GM23338 (cell line): ENCODE measurements at regions not wholly inside any gene's neighbourhood (a gene's known extent, or its start where the extent isn't known, plus 50 kb on each side); places are given as distances from the start of the nearest gene placed in this dataset.

Experiments used
- ATAC-seq: fragments of 200-7000 bp; cut with Tn5 transposase; 3 replicates; pipeline ENCODE4 v1.9.1; 2020
- DNase-seq: peaks from one replicate; pipeline ENCODE4 v3.0.0-alpha.2; 2015; ENCODE audit warnings: low spot score
- H2AFZ ChIP-seq: fragments of 200-600 bp; sonication (generic); 2 replicates; pipeline ENCODE4 v1.8.0; 2016; ENCODE audit warnings: antibody characterized with exemption, mild to moderate bottlenecking, moderate library complexity
- H3F3A ChIP-seq: fragments of 200-600 bp; sonication (generic); replicated peaks from 2 replicates; pipeline ENCODE4 v1.8.0; 2017; ENCODE audit warnings: antibody characterized with exemption, mixed run types, low read depth
- H3K27ac ChIP-seq: fragments of 200-600 bp; sonication (generic); 2 replicates; pipeline ENCODE4 v1.6.1; 2016; ENCODE audit warnings: low read depth
- H3K27me3 ChIP-seq: fragments of 200-600 bp; sonication (generic); 2 replicates; pipeline ENCODE4 v1.8.0; 2016; ENCODE audit warnings: mild to moderate bottlenecking, mixed run types, moderate library complexity; ENCODE audit not compliant: insufficient read depth
- H3K36me3 ChIP-seq: fragments of 200-600 bp; sonication (generic); 2 replicates; pipeline ENCODE4 v1.8.0; 2016; ENCODE audit warnings: mild to moderate bottlenecking; ENCODE audit not compliant: insufficient read depth
- H3K4me1 ChIP-seq: fragments of 200-600 bp; sonication (generic); 2 replicates; pipeline ENCODE4 v1.8.0; 2016; ENCODE audit warnings: mild to moderate bottlenecking, moderate library complexity; ENCODE audit not compliant: insufficient read depth
- H3K4me2 ChIP-seq: fragments of 200-600 bp; sonication (generic); 2 replicates; pipeline ENCODE4 v1.7.1; 2017; ENCODE audit warnings: mixed run types
- H3K4me3 ChIP-seq: fragments of 200-600 bp; sonication (generic); 2 replicates; pipeline ENCODE4 v1.6.1; 2016; ENCODE audit warnings: mixed run types
- H3K79me2 ChIP-seq: fragments of 200-600 bp; sonication (generic); replicated peaks from 2 replicates; pipeline ENCODE4 v1.8.0; 2017; ENCODE audit warnings: mild to moderate bottlenecking; ENCODE audit not compliant: insufficient read depth
- H3K9me2 ChIP-seq: fragments of 200-600 bp; sonication (generic); 2 replicates; pipeline ENCODE4 v1.8.0; 2017; ENCODE audit not compliant: insufficient read depth
- H4K20me1 ChIP-seq: fragments of 200-600 bp; sonication (generic); replicated peaks from 2 replicates; pipeline ENCODE4 v1.8.0; 2017; ENCODE audit warnings: mild to moderate bottlenecking; ENCODE audit not compliant: insufficient read depth
- H3K27ac Mint-ChIP-seq: 2 replicates; pipeline ENCODE4 v1.8.0; 2020; ENCODE audit warnings: inconsistent platforms, mild to moderate bottlenecking, moderate library complexity, mixed read lengths
- H3K27me3 Mint-ChIP-seq: 3 replicates; pipeline ENCODE4 v1.8.0; 2022; ENCODE audit warnings: low read depth, mild to moderate bottlenecking, moderate library complexity, mixed read lengths, inconsistent platforms; ENCODE audit not compliant: insufficient read depth, poor library complexity
- H3K36me3 Mint-ChIP-seq: 3 replicates; pipeline ENCODE4 v1.8.0; 2021; ENCODE audit warnings: low read depth, mild to moderate bottlenecking, inconsistent platforms, moderate library complexity, mixed read lengths
- H3K4me1 Mint-ChIP-seq: 3 replicates; pipeline ENCODE4 v1.8.0; 2020; ENCODE audit warnings: mild to moderate bottlenecking, inconsistent platforms, mixed read lengths
- H3K4me3 Mint-ChIP-seq: 3 replicates; pipeline ENCODE4 v1.8.0; 2021; ENCODE audit warnings: moderate library complexity, mild to moderate bottlenecking, inconsistent platforms, mixed read lengths
- H3K9me3 Mint-ChIP-seq: 3 replicates; pipeline ENCODE4 v1.8.0; 2020; ENCODE audit warnings: moderate library complexity, mild to moderate bottlenecking, inconsistent platforms, mixed read lengths
- EZH2phosphoT487 ChIP-seq: fragments of 200-600 bp; sonication (generic); IDR thresholded peaks from one replicate; pipeline ENCODE4 v1.8.1; 2018; ENCODE audit warnings: antibody characterized with exemption; ENCODE audit not compliant: unreplicated experiment
- ZNF331 ChIP-seq: fragments of 250-450 bp; sonication (Bioruptor Pico); IDR thresholded peaks from 2 replicates; pipeline ENCODE4 v1.5.0; 2020; ENCODE audit warnings: low read depth, mild to moderate bottlenecking, moderate library complexity
- TF ChIP-seq, protein P1 (sequence below): IDR thresholded peaks from 2 replicates; pipeline ENCODE4 v1.6.1; 2016; ENCODE audit warnings: antibody characterized with exemption
- TF ChIP-seq, protein P2 (sequence below): fragments of 250-450 bp; sonication (Bioruptor Pico); IDR thresholded peaks from 2 replicates; pipeline ENCODE4 v1.5.0; 2020; ENCODE audit warnings: mild to moderate bottlenecking, moderate library complexity
- TF ChIP-seq, protein P3 (sequence below), 2 experiments: fragments of 200-600 bp in 1 of 2; sonication (generic) in 1 of 2; conservative IDR thresholded peaks; 2 replicates each; pipeline versions ENCODE4 v1.5.1 to v1.6.1; 2016 to 2017; ENCODE audit warnings: antibody characterized with exemption in 2 of 2, low read depth in 2 of 2, mild to moderate bottlenecking in 2 of 2, moderate library complexity in 1 of 2

DNA sequence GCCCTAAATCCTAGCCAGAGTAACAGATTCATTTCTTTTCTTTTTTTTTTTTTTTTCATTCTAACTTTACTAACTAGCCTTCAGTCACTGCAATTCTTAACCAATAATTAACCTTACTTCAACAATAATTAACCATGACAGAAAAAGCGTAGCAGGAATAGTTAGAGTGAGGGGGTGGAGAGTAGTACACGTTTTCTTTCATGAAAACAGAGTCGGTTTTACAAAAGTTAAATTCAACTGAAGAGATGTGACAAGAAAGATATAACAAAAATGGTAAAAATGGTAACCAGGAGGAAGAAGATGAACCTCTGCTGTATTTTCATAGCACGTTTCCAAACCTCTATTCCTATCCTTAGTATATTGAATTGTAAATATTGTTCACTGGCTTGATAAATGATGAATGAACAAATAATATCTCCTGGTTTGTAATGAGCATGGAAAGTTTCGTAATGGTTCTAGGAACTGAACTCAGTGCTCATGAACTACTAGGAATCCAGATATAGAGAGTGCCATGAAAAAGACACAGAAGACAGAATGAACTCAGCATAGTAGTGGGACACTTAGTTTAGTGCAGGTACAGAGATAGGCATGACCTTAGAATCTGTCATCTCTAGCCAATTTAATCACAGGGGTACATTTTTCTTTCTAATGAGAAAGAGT lies 116.5 kb upstream of the ANO5 start:
- Histone ChIP-seq H3K79me2 (no peaks in the 10 kb centered on the region), H3K27ac (no peak overlapping the region), H3K4me1 (no peaks in the 10 kb centered on the region), H3K9me2 (no peaks in the 10 kb centered on the region), H4K20me1 (no peaks in the 10 kb centered on the region), H3K36me3 (no peaks in the 10 kb centered on the region), H3K27me3 (no peaks in the 10 kb centered on the region), H2AFZ (no peak overlapping the region), H3K4me2 (no peak overlapping the region), H3K4me3 (no peak overlapping the region), H3F3A (no peaks in the 10 kb centered on the region)
- Mint-ChIP-seq H3K4me3 (no peak overlapping the region), H3K4me1 (no peaks in the 10 kb centered on the region), H3K9me3 (no peaks in the 10 kb centered on the region), H3K27ac (no peak overlapping the region), H3K36me3 (no peaks in the 10 kb centered on the region), H3K27me3 (no peaks in the 10 kb centered on the region)
- DNase-seq (no peak), ATAC-seq (no peak)
- TF ChIP-seq, protein P1, sequence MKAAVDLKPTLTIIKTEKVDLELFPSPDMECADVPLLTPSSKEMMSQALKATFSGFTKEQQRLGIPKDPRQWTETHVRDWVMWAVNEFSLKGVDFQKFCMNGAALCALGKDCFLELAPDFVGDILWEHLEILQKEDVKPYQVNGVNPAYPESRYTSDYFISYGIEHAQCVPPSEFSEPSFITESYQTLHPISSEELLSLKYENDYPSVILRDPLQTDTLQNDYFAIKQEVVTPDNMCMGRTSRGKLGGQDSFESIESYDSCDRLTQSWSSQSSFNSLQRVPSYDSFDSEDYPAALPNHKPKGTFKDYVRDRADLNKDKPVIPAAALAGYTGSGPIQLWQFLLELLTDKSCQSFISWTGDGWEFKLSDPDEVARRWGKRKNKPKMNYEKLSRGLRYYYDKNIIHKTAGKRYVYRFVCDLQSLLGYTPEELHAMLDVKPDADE, result no peak
- TF ChIP-seq, protein P2, sequence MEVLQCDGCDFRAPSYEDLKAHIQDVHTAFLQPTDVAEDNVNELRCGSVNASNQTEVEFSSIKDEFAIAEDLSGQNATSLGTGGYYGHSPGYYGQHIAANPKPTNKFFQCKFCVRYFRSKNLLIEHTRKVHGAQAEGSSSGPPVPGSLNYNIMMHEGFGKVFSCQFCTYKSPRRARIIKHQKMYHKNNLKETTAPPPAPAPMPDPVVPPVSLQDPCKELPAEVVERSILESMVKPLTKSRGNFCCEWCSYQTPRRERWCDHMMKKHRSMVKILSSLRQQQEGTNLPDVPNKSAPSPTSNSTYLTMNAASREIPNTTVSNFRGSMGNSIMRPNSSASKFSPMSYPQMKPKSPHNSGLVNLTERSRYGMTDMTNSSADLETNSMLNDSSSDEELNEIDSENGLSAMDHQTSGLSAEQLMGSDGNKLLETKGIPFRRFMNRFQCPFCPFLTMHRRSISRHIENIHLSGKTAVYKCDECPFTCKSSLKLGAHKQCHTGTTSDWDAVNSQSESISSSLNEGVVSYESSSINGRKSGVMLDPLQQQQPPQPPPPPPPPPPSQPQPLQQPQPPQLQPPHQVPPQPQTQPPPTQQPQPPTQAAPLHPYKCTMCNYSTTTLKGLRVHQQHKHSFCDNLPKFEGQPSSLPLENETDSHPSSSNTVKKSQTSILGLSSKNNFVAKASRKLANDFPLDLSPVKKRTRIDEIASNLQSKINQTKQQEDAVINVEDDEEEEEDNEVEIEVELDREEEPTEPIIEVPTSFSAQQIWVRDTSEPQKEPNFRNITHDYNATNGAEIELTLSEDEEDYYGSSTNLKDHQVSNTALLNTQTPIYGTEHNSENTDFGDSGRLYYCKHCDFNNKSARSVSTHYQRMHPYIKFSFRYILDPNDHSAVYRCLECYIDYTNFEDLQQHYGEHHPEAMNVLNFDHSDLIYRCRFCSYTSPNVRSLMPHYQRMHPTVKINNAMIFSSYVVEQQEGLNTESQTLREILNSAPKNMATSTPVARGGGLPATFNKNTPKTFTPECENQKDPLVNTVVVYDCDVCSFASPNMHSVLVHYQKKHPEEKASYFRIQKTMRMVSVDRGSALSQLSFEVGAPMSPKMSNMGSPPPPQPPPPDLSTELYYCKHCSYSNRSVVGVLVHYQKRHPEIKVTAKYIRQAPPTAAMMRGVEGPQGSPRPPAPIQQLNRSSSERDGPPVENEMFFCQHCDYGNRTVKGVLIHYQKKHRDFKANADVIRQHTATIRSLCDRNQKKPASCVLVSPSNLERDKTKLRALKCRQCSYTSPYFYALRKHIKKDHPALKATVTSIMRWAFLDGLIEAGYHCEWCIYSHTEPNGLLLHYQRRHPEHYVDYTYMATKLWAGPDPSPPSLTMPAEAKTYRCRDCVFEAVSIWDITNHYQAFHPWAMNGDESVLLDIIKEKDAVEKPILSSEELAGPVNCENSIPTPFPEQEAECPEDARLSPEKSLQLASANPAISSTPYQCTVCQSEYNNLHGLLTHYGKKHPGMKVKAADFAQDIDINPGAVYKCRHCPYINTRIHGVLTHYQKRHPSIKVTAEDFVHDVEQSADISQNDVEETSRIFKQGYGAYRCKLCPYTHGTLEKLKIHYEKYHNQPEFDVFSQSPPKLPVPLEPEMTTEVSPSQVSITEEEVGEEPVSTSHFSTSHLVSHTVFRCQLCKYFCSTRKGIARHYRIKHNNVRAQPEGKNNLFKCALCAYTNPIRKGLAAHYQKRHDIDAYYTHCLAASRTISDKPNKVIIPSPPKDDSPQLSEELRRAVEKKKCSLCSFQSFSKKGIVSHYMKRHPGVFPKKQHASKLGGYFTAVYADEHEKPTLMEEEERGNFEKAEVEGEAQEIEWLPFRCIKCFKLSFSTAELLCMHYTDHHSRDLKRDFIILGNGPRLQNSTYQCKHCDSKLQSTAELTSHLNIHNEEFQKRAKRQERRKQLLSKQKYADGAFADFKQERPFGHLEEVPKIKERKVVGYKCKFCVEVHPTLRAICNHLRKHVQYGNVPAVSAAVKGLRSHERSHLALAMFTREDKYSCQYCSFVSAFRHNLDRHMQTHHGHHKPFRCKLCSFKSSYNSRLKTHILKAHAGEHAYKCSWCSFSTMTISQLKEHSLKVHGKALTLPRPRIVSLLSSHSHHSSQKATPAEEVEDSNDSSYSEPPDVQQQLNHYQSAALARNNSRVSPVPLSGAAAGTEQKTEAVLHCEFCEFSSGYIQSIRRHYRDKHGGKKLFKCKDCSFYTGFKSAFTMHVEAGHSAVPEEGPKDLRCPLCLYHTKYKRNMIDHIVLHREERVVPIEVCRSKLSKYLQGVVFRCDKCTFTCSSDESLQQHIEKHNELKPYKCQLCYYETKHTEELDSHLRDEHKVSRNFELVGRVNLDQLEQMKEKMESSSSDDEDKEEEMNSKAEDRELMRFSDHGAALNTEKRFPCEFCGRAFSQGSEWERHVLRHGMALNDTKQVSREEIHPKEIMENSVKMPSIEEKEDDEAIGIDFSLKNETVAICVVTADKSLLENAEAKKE (CRISPR knock-in tag), result no peak
- TF ChIP-seq, protein P3, sequence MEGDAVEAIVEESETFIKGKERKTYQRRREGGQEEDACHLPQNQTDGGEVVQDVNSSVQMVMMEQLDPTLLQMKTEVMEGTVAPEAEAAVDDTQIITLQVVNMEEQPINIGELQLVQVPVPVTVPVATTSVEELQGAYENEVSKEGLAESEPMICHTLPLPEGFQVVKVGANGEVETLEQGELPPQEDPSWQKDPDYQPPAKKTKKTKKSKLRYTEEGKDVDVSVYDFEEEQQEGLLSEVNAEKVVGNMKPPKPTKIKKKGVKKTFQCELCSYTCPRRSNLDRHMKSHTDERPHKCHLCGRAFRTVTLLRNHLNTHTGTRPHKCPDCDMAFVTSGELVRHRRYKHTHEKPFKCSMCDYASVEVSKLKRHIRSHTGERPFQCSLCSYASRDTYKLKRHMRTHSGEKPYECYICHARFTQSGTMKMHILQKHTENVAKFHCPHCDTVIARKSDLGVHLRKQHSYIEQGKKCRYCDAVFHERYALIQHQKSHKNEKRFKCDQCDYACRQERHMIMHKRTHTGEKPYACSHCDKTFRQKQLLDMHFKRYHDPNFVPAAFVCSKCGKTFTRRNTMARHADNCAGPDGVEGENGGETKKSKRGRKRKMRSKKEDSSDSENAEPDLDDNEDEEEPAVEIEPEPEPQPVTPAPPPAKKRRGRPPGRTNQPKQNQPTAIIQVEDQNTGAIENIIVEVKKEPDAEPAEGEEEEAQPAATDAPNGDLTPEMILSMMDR (conservative IDR thresholded peaks at IDR 0.05; ENCODE audit: low read depth in 2 of 2), result no peak
- TF ChIP-seq ZNF331 (CRISPR knock-in tag) (no peak), EZH2phosphoT487 (no peak)
